A172 (cell line): ENCODE measurements at regions not wholly inside any gene's neighbourhood (a gene's known extent, or its start where the extent isn't known, plus 50 kb on each side); places are given as distances from the start of the nearest gene placed in this dataset.

Source experiments
- DNase-seq: peaks from one replicate; pipeline ENCODE4 v3.0.0-alpha.2; 2015; ENCODE audit warnings: low spot score

- no peak for DNase-seq
These were observed 995.3 kb upstream of the PHF14 start for GRCh38 chr7:9978106-9979064.

GRCh38 chr7:9981742-9982349 is 991.8 kb upstream of the PHF14 start:
- peak; percentile 22 for DNase-seq

GRCh38 chr7:9983048-9983447 is 990.6 kb upstream of the PHF14 start:
- no peak for DNase-seq

- no peak for DNase-seq
These were observed 958.0 kb upstream of the PHF14 start for GRCh38 chr7:10015687-10016086.

- no peak for DNase-seq
These were observed 951.2 kb upstream of the PHF14 start for GRCh38 chr7:10022480-10022879.

- DNase-seq, result peak; percentile 28
These were observed 950.7 kb upstream of the PHF14 start for GRCh38 chr7:10022957-10023356.

GRCh38 chr7:10034843-10035556 is 938.7 kb upstream of the PHF14 start:
- DNase-seq, result no peak

GRCh38 chr7:10036693-10037092 is 937.0 kb upstream of the PHF14 start:
- DNase-seq, result no peak

GRCh38 chr7:10038351-10038750 is 935.3 kb upstream of the PHF14 start:
- no peak for DNase-seq

- DNase-seq, result no peak
These were observed 933.0 kb upstream of the PHF14 start for GRCh38 chr7:10040674-10041073.

- no peak for DNase-seq
These were observed 902.8 kb upstream of the PHF14 start for GRCh38 chr7:10070899-10071298.

GRCh38 chr7:10075866-10076265 is 897.8 kb upstream of the PHF14 start:
- DNase-seq, result no peak

GRCh38 chr7:10076660-10077300 is 896.9 kb upstream of the PHF14 start:
- DNase-seq, result no peak

- DNase-seq, result no peak
These were observed 894.1 kb upstream of the PHF14 start for GRCh38 chr7:10079572-10079971.

GRCh38 chr7:10082896-10083295 is 890.8 kb upstream of the PHF14 start:
- DNase-seq, result no peak

GRCh38 chr7:10083766-10084165 is 889.9 kb upstream of the PHF14 start:
- DNase-seq, result no peak

- DNase-seq, result peak; percentile 10
These were observed 888.4 kb upstream of the PHF14 start for GRCh38 chr7:10085231-10085630.

- no peak for DNase-seq
These were observed 873.1 kb upstream of the PHF14 start for GRCh38 chr7:10100572-10100971.

GRCh38 chr7:10101351-10101750 is 872.3 kb upstream of the PHF14 start:
- no peak for DNase-seq

GRCh38 chr7:10104292-10104691 is 869.4 kb upstream of the PHF14 start:
- DNase-seq, result no peak

GRCh38 chr7:10106609-10107008 is 867.1 kb upstream of the PHF14 start:
- DNase-seq, result no peak

GRCh38 chr7:10116511-10116910 is 857.2 kb upstream of the PHF14 start:
- DNase-seq, result peak; percentile 41
